GM21526 (cell line): ENCODE measurements at regions not wholly inside any gene's neighbourhood (a gene's known extent, or its start where the extent isn't known, plus 50 kb on each side); places are given as distances from the start of the nearest gene placed in this dataset.
"Not testable (repeated sequence)": the region's sequence is repeated elsewhere in the genome, so short reads cannot be mapped to it uniquely, and the experiment has no call there.

Experiments
- ATAC-seq: cut with Tn5 transposase; IDR thresholded peaks from one replicate; pipeline ENCODE4 v1.9.1; 2021; ENCODE audit warnings: moderate library complexity; ENCODE audit not compliant: unreplicated experiment, low FRiP score

DNA sequence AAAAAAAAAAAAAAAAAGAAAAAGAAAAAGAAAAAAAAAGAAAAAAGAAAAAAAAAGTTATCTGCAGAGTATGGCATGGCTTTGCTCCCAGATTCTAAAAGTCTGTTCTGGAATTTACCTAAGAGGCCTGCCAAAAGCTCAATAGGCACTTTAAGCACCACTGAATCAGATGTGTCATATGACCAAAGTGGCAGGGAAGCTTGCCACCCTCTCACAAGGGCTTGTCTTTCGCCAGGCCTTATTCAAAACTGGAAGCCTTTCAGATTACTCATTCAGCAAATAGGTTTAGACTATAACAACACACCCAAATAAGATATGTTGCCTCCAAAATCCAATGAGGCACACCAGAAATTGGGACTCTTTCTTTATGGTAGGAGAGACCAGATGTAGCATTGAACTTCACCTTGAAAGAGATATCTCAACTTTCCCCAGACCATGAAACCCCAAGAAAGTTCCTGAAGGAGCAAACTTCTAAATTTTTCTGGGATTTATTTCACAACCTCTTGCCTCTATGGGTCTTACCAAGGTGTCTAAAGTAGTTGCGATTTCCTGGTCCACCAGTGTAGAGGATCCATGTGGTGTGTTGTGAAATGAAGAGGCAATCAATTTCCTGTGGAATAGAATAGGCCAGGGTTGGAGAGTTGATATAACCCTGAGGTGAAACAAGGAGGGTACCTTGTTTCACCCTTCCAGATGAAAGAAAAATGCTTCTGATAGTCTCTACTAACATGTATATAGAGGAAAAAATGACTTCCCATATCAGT is 218.8 kb downstream of the DAD1 start:
- ATAC-seq = no peak

- no peak for ATAC-seq
These were observed 230.3 kb downstream of the DAD1 start for GRCh38 chr14:22358726-22359125.

- not testable (repeated sequence) for ATAC-seq
These were observed 239.7 kb downstream of the DAD1 start for GRCh38 chr14:22349281-22349680.

GRCh38 chr14:22344673-22345072 is 244.4 kb downstream of the DAD1 start:
- ATAC-seq = no peak

DNA sequence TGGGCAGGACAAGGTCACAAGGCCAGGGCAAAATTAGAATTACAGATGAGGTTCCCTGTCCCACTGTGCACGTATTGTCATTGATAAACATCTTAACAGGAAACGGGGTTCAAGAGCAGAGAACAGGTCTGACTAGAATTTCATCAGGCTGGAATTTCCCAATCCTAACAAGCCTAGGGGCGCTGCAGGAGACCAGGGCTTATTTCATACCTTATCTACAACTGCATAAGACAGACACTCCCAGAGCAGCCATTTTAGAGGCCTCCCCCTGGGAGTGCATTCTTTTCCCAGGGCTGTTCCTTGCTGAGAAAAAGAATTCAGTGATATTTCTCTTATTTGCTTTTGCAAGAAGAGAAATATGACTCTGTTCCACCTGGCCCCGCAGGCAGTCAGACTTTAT is 244.8 kb downstream of the DAD1 start:
- ATAC-seq = not testable (repeated sequence)

GRCh38 chr14:22341049-22341448 is 248.0 kb downstream of the DAD1 start:
- no peak for ATAC-seq

GRCh38 chr14:22338917-22339715 is 249.9 kb downstream of the DAD1 start:
- ATAC-seq = no peak

GRCh38 chr14:22338381-22338780 is 250.6 kb downstream of the DAD1 start:
- ATAC-seq = no peak

DNA sequence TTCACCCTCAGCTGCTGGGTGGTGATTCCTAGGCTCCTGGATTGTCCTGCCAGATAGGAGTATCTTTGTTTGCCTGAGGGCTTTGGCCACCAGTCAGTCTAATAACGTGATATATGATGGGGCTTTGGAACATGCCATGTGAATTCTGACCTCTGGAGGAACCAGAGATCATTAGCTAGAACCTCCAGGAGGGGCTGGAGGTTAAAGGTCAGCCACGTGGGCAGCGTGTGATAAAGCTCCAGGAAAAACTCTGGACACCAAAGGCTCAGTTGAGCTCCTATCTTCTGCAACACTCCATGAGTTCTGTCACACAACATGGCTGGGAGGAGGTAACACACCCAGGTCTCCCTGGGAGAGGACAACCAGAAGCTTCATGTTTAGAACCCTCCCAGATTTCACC is 251.1 kb downstream of the DAD1 start:
- no peak for ATAC-seq

DNA sequence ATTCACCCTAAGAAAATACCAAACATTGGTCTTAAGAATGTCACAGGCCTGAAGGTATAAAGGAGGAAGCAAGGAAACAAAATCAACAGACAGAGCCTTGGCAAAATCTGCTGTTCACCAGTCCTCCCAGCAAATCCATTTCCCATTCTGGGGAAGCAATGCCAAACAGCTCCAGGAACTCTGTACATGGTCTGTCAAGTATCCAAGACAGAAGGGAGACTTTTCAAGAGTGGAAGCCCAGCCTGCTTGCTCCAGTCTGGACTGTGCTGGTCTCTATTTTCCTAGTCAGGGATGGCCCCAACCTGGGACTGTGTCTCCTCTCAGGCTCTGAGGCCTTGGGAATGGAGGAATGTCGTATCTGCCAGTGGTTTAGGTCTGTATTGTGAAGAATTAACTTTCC is 251.5 kb downstream of the DAD1 start:
- no peak for ATAC-seq

DNA sequence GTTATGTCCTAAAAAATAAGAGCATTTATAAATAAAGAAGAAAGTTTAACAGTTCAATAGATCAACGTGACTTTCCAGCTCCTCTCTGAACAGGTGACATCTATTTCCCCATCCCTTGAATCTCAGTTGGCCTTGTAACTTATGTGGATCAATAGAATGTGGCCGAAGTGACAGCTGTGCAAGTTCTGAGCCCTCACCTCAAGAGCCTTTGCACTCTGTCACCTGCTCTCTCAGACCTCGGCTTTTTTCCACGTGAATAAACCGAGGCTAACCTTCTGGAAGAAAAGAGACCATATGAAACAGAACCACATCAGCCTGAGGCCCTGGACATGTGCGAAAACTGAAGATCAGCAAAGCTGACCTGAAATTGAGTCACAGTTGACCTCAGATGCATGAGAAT is 253.0 kb downstream of the DAD1 start:
- ATAC-seq = no peak

DNA sequence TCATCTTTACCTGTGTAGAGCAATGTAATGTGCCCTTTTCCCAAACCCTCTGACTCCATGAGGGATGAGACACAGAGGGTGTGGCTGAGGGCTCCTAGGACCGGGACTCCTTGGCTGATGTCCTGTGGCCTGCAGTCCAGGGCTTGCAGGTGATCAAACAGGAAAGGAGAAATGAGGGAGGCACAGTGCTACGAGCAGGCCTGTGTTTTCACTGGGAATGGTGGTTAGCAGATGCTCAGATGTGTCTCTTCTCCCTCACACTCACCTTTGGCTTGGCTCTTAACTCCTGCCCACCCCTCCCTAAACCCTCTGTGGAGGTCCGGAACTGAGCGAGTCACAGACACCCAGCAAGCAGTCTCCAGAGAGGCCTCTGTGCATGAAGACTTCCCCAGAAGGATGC is 254.4 kb downstream of the DAD1 start:
- ATAC-seq = no peak

DNA sequence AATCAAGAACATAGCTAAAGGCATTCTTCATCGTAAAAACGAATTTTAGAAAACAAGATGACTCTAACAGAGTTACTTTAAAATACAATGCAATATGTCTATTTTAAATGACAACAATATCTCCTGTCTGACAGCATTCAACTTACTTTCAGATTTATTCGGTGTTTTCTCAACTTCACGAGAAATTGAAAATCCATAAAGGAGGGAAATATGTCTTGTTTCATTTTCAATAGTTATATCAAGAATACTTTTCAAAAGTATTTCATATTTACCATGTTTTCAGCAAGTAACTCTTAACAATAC is 254.8 kb downstream of the DAD1 start:
- ATAC-seq = no peak

GRCh38 chr14:22333422-22334274 is 255.4 kb downstream of the DAD1 start:
- ATAC-seq = no peak

GRCh38 chr14:22332686-22333421 is 256.2 kb downstream of the DAD1 start:
- no peak for ATAC-seq

- no peak for ATAC-seq
These were observed 259.7 kb downstream of the DAD1 start for GRCh38 chr14:22329371-22329770.

DNA sequence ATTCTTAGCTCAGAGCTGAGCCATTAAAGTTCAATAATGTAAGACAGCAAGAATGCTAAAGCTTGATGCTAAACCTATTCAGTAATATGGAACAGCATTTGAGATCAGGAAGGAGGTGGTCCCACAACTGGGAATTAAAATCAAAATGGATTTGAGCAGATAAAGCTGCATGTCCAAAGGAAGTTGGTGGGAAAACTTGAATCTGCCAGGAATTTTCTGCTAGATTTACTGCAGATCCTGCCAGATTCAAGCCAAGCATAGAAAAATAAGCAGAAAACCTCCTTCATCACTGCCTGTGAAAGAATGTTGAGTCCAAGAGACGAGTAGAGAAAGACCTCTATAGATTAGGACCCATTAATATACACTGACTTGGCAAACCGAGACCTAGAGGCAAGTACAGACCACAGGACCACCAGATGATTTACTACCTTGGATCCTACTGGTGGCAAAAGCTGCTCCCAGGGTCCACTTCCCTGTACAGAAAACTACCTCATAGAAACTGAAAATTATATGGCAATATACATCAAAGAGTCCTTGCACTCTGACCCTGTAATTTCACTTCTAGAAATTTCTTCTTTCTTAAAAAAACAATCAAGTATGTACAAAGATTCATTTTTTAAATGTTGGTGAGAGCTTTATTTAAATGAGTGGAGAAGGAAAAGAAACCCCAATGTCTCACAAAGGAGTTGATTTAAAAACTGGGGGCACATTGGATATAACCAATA is 263.2 kb downstream of the DAD1 start:
- no peak for ATAC-seq

- no peak for ATAC-seq
These were observed 268.7 kb downstream of the DAD1 start for GRCh38 chr14:22320362-22320750.

- no peak for ATAC-seq
These were observed 269.3 kb downstream of the DAD1 start for GRCh38 chr14:22319526-22320361.
